ENCODE measurements at regions not wholly inside any gene's neighbourhood (a gene's known extent, or its start where the extent isn't known, plus 50 kb on each side); places are given as distances from the start of the nearest gene placed in this dataset.
A peak's percentile ranks its signal among the peaks of the same experiment; 100 is the strongest.
"Not testable (repeated sequence)": the region's sequence is repeated elsewhere in the genome, so short reads cannot be mapped to it uniquely, and the experiment has no call there.

GRCh38 chr4:15186149-15186548 is 183.9 kb downstream of the CPEB2 start:
- Mint-ChIP-seq H3K4me3 (no peak overlapping the region), H3K27ac (no peak overlapping the region), H3K36me3 (no peaks in the 10 kb centered on the region), H3K27me3 (no peaks in the 10 kb centered on the region), H3K4me1 (peaks cover 14% of the 10 kb centered on the region), H3K9me3 (peaks cover 3% of the 10 kb centered on the region)
- DNase-seq: no peak

- no peaks in the 10 kb centered on the region for H3K36me3 Mint-ChIP-seq
- no peak overlapping the region for H3K27ac Mint-ChIP-seq
- H3K27me3 Mint-ChIP-seq: no peaks in the 10 kb centered on the region
- DNase-seq: no peak
- peaks cover 3% of the 10 kb centered on the region for H3K9me3 Mint-ChIP-seq
- H3K4me1 Mint-ChIP-seq: peaks cover 14% of the 10 kb centered on the region
- H3K4me3 Mint-ChIP-seq: no peak overlapping the region
Measured at GRCh38 chr4:15186806-15187205, 184.5 kb downstream of the CPEB2 start.

- no peaks in the 10 kb centered on the region for H3K4me1 Mint-ChIP-seq
- no peaks in the 10 kb centered on the region for H3K9me3 Mint-ChIP-seq
- no peak overlapping the region for H3K4me3 Mint-ChIP-seq
- DNase-seq: no peak
- no peaks in the 10 kb centered on the region for H3K36me3 Mint-ChIP-seq
- H3K27me3 Mint-ChIP-seq: no peaks in the 10 kb centered on the region
- H3K27ac Mint-ChIP-seq: no peak overlapping the region
Measured at GRCh38 chr4:15188605-15189539, 186.6 kb downstream of the CPEB2 start.

GRCh38 chr4:15194520-15194919 is 192.2 kb downstream of the CPEB2 start:
- no peak for DNase-seq
- Mint-ChIP-seq H3K4me3 (no peak overlapping the region), H3K36me3 (no peaks in the 10 kb centered on the region), H3K4me1 (no peaks in the 10 kb centered on the region), H3K9me3 (no peaks in the 10 kb centered on the region), H3K27me3 (no peaks in the 10 kb centered on the region), H3K27ac (no peak overlapping the region)

GRCh38 chr4:15197005-15197404 is 194.7 kb downstream of the CPEB2 start:
- no peak for DNase-seq
- Mint-ChIP-seq H3K36me3 (no peaks in the 10 kb centered on the region), H3K9me3 (no peaks in the 10 kb centered on the region), H3K27ac (no peak overlapping the region), H3K4me1 (no peaks in the 10 kb centered on the region), H3K4me3 (no peak overlapping the region), H3K27me3 (no peaks in the 10 kb centered on the region)

GRCh38 chr4:15198070-15198727 is 195.9 kb downstream of the CPEB2 start:
- no peak for DNase-seq

GRCh38 chr4:15201782-15202181 is 199.5 kb downstream of the CPEB2 start:
- H3K4me3 Mint-ChIP-seq: no peak overlapping the region
- no peaks in the 10 kb centered on the region for H3K4me1 Mint-ChIP-seq
- H3K9me3 Mint-ChIP-seq: peaks cover 10% of the 10 kb centered on the region
- H3K36me3 Mint-ChIP-seq: peaks cover 5% of the 10 kb centered on the region
- no peak overlapping the region for H3K27ac Mint-ChIP-seq
- no peaks in the 10 kb centered on the region for H3K27me3 Mint-ChIP-seq
- no peak for DNase-seq

More at GRCh38 chr4:15198070-15198727, 195.9 kb downstream of the CPEB2 start:
- no peaks in the 10 kb centered on the region for H3K36me3 Mint-ChIP-seq
- H3K9me3 Mint-ChIP-seq: no peaks in the 10 kb centered on the region
- H3K27me3 Mint-ChIP-seq: no peaks in the 10 kb centered on the region
- no peaks in the 10 kb centered on the region for H3K4me1 Mint-ChIP-seq
- H3K27ac Mint-ChIP-seq: no peak overlapping the region
- H3K4me3 Mint-ChIP-seq: no peak overlapping the region

GRCh38 chr4:15202481-15202880 is 200.2 kb downstream of the CPEB2 start:
- Mint-ChIP-seq H3K27me3 (no peaks in the 10 kb centered on the region), H3K4me3 (no peak overlapping the region), H3K4me1 (no peaks in the 10 kb centered on the region), H3K9me3 (peaks cover 13% of the 10 kb centered on the region), H3K27ac (no peak overlapping the region), H3K36me3 (peaks cover 6% of the 10 kb centered on the region)
- no peak for DNase-seq

GRCh38 chr4:15206526-15206925 is 204.2 kb downstream of the CPEB2 start:
- peaks cover 17% of the 10 kb centered on the region for H3K9me3 Mint-ChIP-seq
- not testable (repeated sequence) for H3K4me1 Mint-ChIP-seq, H3K36me3 Mint-ChIP-seq

GRCh38 chr4:15213302-15213970 is 211.2 kb downstream of the CPEB2 start:
- H3K4me3 Mint-ChIP-seq: no peak overlapping the region
- no peaks in the 10 kb centered on the region for H3K4me1 Mint-ChIP-seq
- H3K27ac Mint-ChIP-seq: no peak overlapping the region
- no peaks in the 10 kb centered on the region for H3K36me3 Mint-ChIP-seq
- peaks cover 17% of the 10 kb centered on the region for H3K27me3 Mint-ChIP-seq
- H3K9me3 Mint-ChIP-seq: no peaks in the 10 kb centered on the region
- no peak for DNase-seq

More at GRCh38 chr4:15206526-15206925, 204.2 kb downstream of the CPEB2 start:
- DNase-seq, H3K4me3 Mint-ChIP-seq, H3K27me3 Mint-ChIP-seq, H3K27ac Mint-ChIP-seq: not testable (repeated sequence)

- Mint-ChIP-seq H3K27ac (no peak overlapping the region), H3K36me3 (no peaks in the 10 kb centered on the region), H3K9me3 (no peaks in the 10 kb centered on the region), H3K4me1 (no peaks in the 10 kb centered on the region), H3K27me3 (peaks cover 14% of the 10 kb centered on the region), H3K4me3 (no peak overlapping the region)
- DNase-seq: no peak
Measured at GRCh38 chr4:15215109-15215508, 212.7 kb upstream of the C1QTNF7 start.

GRCh38 chr4:15226203-15226602 is 201.6 kb upstream of the C1QTNF7 start:
- Mint-ChIP-seq H3K36me3 (no peaks in the 10 kb centered on the region), H3K4me1 (no peaks in the 10 kb centered on the region), H3K4me3 (no peak overlapping the region), H3K27me3 (no peaks in the 10 kb centered on the region), H3K9me3 (no peaks in the 10 kb centered on the region), H3K27ac (no peak overlapping the region)
- no peak for DNase-seq

GRCh38 chr4:15231265-15232091 is 196.4 kb upstream of the C1QTNF7 start:
- peaks cover 32% of the 10 kb centered on the region for H3K4me1 Mint-ChIP-seq
- H3K36me3 Mint-ChIP-seq: no peaks in the 10 kb centered on the region

GRCh38 chr4:15232366-15233263 is 195.2 kb upstream of the C1QTNF7 start:
- Mint-ChIP-seq H3K36me3 (no peaks in the 10 kb centered on the region), H3K4me3 (peak overlapping the region; percentile 19), H3K4me1 (peaks cover 32% of the 10 kb centered on the region), H3K9me3 (no peaks in the 10 kb centered on the region), H3K27me3 (no peaks in the 10 kb centered on the region), H3K27ac (peak overlapping the region; percentile 8)
- peak; percentile 9 for DNase-seq

More at GRCh38 chr4:15231265-15232091, 196.4 kb upstream of the C1QTNF7 start:
- Mint-ChIP-seq H3K9me3 (no peaks in the 10 kb centered on the region), H3K4me3 (no peak overlapping the region), H3K27me3 (no peaks in the 10 kb centered on the region), H3K27ac (no peak overlapping the region)
- DNase-seq: peak; percentile 68

All from activated naive CD8-positive, alpha-beta T cell treated with anti-CD3 and anti-CD28 coated beads for 36 hours (primary cell).